Left lung (tissue), 4 donors: ENCODE measurements at regions not wholly inside any gene's neighbourhood (a gene's known extent, or its start where the extent isn't known, plus 50 kb on each side); places are given as distances from the start of the nearest gene placed in this dataset.

Experiments used
- ATAC-seq: fragments of 200-7000 bp; cut with Tn5 transposase; one replicate; pipeline ENCODE4 v1.9.1; 2020; ENCODE audit warnings: moderate library complexity
- DNase-seq, 4 donors: peaks; one replicate each; pipeline ENCODE4 v3.0.0-alpha.2; 2013 to 2020
- H3K27ac ChIP-seq, 2 donors: fragments of 200-600 bp; sonication (generic) in 1 of 2; one replicate each; pipeline versions ENCODE4 v1.5.0 to v1.8.0; 2020 to 2021
- H3K27me3 ChIP-seq, 2 donors: fragments of 200-600 bp; sonication (generic) in 1 of 2; one replicate each; pipeline versions ENCODE4 v1.5.0 to v1.8.0; 2020 to 2021
- H3K36me3 ChIP-seq, 2 donors: fragments of 200-600 bp; sonication (generic) in 1 of 2; one replicate each; pipeline versions ENCODE4 v1.5.0 to v1.8.0; 2020 to 2021
- H3K4me1 ChIP-seq, 2 donors: fragments of 200-600 bp; one replicate each; pipeline ENCODE4 v1.8.0; 2021
- H3K4me3 ChIP-seq, 2 donors: fragments of 200-600 bp; sonication (generic) in 1 of 2; one replicate each; pipeline versions ENCODE4 v1.5.0 to v1.8.0; 2020 to 2021; ENCODE audit warnings: mild to moderate bottlenecking in 1 of 2
- H3K9me3 ChIP-seq, 2 donors: fragments of 200-600 bp; sonication (generic) in 1 of 2; one replicate each; pipeline versions ENCODE4 v1.5.0 to v1.8.0; 2020 to 2021
- intact Hi-C, 2 donors: fragments of 100-400 bp; cut with DNase I; formaldehyde crosslinking; loops; one replicate each; pipeline versions ENCODE4 v1.11.2 to v1.14.2; 2022
- TF ChIP-seq, protein P1 (sequence below), 2 donors: fragments of 200-600 bp; sonication (generic) in 1 of 2; IDR thresholded peaks; one replicate each; pipeline versions ENCODE4 v1.5.0 to v1.8.0; 2021; ENCODE audit warnings: antibody characterized with exemption in 2 of 2
- donor health status: DM: no; HTN: yes; CAD: no.
- donor health status: DM: no; HTN: no; CAD: no.

DNA sequence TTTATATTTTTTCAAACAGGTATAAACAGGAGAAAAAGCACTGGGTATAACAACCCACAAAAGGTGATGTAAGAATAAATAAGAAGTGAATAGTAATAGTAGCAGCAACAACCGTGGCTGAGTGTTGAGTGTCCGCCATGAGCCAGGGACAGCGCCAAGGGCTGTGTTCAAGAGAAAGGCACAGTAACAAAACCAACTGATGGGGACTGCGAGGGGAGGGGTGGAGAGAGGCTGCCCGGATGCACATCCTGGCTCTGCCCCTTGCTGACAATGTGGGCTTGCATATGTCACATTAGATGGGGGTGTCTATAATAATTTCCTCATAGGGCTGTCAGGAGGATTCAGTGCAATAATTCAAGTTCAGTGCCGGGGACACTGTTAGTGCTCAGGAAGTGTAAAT, 912.4 kb downstream of the VRK1 start:
- TF ChIP-seq, protein P1, sequence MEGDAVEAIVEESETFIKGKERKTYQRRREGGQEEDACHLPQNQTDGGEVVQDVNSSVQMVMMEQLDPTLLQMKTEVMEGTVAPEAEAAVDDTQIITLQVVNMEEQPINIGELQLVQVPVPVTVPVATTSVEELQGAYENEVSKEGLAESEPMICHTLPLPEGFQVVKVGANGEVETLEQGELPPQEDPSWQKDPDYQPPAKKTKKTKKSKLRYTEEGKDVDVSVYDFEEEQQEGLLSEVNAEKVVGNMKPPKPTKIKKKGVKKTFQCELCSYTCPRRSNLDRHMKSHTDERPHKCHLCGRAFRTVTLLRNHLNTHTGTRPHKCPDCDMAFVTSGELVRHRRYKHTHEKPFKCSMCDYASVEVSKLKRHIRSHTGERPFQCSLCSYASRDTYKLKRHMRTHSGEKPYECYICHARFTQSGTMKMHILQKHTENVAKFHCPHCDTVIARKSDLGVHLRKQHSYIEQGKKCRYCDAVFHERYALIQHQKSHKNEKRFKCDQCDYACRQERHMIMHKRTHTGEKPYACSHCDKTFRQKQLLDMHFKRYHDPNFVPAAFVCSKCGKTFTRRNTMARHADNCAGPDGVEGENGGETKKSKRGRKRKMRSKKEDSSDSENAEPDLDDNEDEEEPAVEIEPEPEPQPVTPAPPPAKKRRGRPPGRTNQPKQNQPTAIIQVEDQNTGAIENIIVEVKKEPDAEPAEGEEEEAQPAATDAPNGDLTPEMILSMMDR (IDR thresholded peaks at IDR 0.05): no peak
- H3K4me3 ChIP-seq: no peak overlapping the region
- no peak overlapping the region for H3K27ac ChIP-seq
- no peaks in the 10 kb centered on the region for H3K27me3 ChIP-seq
- no peaks in the 10 kb centered on the region for H3K36me3 ChIP-seq
- no peak for ATAC-seq
- no peaks in the 10 kb centered on the region for H3K9me3 ChIP-seq
- H3K4me1 ChIP-seq: peaks cover 0 to 9% of the 10 kb centered on the region in 2 donors
- DNase-seq: no peak
- intact Hi-C loops: no loop called here

DNA sequence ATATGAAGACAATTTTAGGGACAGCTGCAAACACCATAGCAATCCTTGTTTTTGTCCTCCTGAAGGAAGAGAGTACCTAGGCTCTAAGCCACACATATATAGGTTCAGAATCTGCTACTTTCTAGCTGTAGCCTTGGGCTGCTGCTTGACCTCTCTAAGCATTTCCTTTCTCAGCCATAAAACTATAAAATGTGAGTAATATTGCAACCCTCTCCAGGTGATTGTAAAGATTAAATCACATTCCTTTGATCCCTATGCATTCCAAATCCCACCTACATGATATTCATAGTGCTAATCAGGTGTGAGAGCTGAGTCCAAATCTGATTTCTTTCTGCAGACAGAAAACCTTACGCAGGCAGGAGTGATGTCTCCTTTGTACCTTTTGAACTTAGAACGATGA, 913.5 kb downstream of the VRK1 start:
- Histone ChIP-seq H3K27me3 (no peaks in the 10 kb centered on the region), H3K4me1 (peaks cover 0 to 9% of the 10 kb centered on the region in 2 donors), H3K27ac (no peak overlapping the region), H3K4me3 (no peak overlapping the region), H3K36me3 (no peaks in the 10 kb centered on the region), H3K9me3 (no peaks in the 10 kb centered on the region)
- TF ChIP-seq, protein P1 (IDR thresholded peaks at IDR 0.05): no peak
- intact Hi-C loops: no loop called here
- DNase-seq (no peak), ATAC-seq (no peak)

DNA sequence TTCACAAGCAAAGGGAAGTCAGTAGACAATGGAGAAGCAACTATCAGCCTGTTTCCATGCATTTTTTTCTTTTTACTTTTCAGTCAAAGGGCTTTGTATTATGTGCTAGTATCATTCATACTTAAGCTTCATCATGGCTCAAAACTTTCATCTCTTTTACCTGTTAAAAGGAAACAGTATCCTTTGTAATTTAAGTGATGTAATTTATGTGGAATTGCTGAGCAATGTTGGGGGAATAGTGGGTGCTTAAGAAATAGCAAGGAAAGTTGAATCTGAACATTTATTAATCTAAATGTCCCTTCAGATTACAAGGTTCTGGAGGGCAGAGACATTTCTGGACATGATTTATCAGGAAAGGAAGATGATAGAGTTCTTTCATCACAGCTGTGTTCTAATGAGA, 915.3 kb downstream of the VRK1 start:
- intact Hi-C loops: no loop called here
- H3K4me3 ChIP-seq: no peak overlapping the region
- ATAC-seq: no peak
- TF ChIP-seq, protein P1 (IDR thresholded peaks at IDR 0.05): no peak
- H3K9me3 ChIP-seq: no peaks in the 10 kb centered on the region
- H3K4me1 ChIP-seq: peaks cover 0 to 4% of the 10 kb centered on the region in 2 donors
- H3K27me3 ChIP-seq: no peaks in the 10 kb centered on the region
- no peaks in the 10 kb centered on the region for H3K36me3 ChIP-seq
- no peak for DNase-seq
- no peak overlapping the region for H3K27ac ChIP-seq

DNA sequence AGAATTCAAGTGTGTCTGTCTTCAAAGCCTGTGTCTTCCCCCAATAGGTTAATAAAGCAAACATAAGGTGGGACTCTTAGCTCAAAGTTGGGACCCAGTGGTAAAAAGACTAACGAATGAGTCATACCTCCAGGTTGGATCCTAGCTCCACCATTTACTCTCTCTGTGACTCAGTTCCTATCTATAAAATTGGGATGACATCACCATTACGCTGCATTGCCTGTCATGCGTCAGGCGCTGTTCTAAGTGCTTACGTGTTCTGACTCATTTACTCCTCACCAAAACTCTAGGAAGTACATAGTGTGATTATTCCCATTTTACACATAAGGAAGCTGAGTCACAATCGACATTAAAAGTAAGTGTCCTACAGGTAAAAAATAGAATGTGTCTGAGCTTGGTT, 915.8 kb downstream of the VRK1 start:
- no peak for DNase-seq
- Histone ChIP-seq H3K27ac (no peak overlapping the region), H3K9me3 (no peaks in the 10 kb centered on the region), H3K36me3 (no peaks in the 10 kb centered on the region), H3K4me3 (no peak overlapping the region), H3K27me3 (no peaks in the 10 kb centered on the region), H3K4me1 (no peaks in the 10 kb centered on the region)
- intact Hi-C loops: no loop called here
- no peak for ATAC-seq
- TF ChIP-seq, protein P1 (IDR thresholded peaks at IDR 0.05): no peak

DNA sequence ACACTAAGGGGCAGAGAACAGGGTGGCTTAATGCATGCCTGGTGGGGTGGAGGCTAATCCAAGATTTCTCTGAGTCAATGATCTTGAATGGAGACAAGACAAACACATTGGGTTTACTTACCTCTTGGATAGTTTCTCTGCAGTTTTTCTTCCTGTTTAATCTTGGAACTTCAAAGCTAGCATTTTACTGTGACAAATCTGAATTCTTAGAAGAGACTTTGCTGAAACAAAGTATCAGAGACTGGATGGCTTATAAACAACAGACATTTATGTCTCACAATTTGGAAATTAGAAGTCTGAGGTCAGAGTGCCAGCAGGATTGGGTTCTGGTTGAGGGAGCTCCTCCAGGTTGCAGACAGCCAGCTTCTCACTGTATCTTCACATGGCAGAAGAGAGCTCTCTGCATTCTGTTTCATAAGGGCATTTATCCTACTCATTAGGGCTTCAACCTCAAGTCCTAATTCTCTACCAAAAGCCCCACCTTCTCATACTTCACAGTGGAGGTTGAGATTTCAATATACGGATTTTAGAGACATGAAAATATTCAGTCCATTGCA, 921.8 kb downstream of the VRK1 start:
- no peak for DNase-seq
- H3K4me1 ChIP-seq: peaks cover 0 to 1% of the 10 kb centered on the region in 2 donors
- H3K9me3 ChIP-seq: peaks cover 0 to 5% of the 10 kb centered on the region in 2 donors
- H3K36me3 ChIP-seq: no peaks in the 10 kb centered on the region
- no peak overlapping the region for H3K27ac ChIP-seq
- intact Hi-C loops: no loop called here
- TF ChIP-seq, protein P1 (IDR thresholded peaks at IDR 0.05): no peak
- H3K4me3 ChIP-seq: no peak overlapping the region
- ATAC-seq: no peak
- no peaks in the 10 kb centered on the region for H3K27me3 ChIP-seq
